Calu3 (cell line): ENCODE measurements at regions not wholly inside any gene's neighbourhood (a gene's known extent, or its start where the extent isn't known, plus 50 kb on each side); places are given as distances from the start of the nearest gene placed in this dataset.

Experiments used
- BruUV-seq: library from RNA; stranded (reverse); fragments of 400-500 nt; replicated peaks from 2 replicates; lab custom pipeline; 2021; lab: Mats Ljungman, UMichigan
- CTCF ChIA-PET: fragments of 300-600 bp; sonication (Branson Sonifier 250); formaldehyde crosslinking; loops from one replicate; lab custom pipeline; 2022; ENCODE audit warnings: antibody characterized with exemption; lab: Charles Lee
- DNase-seq: peaks from one replicate; pipeline ENCODE4 v3.0.0; 2022
- H3K27ac Mint-ChIP-seq: one replicate; pipeline ENCODE4 v1.8.0; 2022; ENCODE audit warnings: mixed read lengths; ENCODE audit not compliant: unreplicated experiment
- H3K27me3 Mint-ChIP-seq: one replicate; pipeline ENCODE4 v1.8.0; 2022; ENCODE audit warnings: mixed read lengths; ENCODE audit not compliant: unreplicated experiment
- H3K36me3 Mint-ChIP-seq: one replicate; pipeline ENCODE4 v1.8.0; 2022; ENCODE audit warnings: mild to moderate bottlenecking, moderate library complexity, mixed read lengths; ENCODE audit not compliant: insufficient read depth, unreplicated experiment
- H3K4me1 Mint-ChIP-seq: one replicate; pipeline ENCODE4 v1.8.0; 2022; ENCODE audit warnings: mild to moderate bottlenecking, low read depth, mixed read lengths; ENCODE audit not compliant: unreplicated experiment
- H3K4me3 Mint-ChIP-seq: one replicate; pipeline ENCODE4 v1.8.0; 2022; ENCODE audit warnings: mild to moderate bottlenecking, low read depth, moderate library complexity, mixed read lengths; ENCODE audit not compliant: unreplicated experiment
- H3K9me3 Mint-ChIP-seq: one replicate; pipeline ENCODE4 v1.8.0; 2022; ENCODE audit warnings: low read depth, mixed read lengths; ENCODE audit not compliant: unreplicated experiment
- CTCF ChIP-seq: fragments of 200-600 bp; IDR thresholded peaks from one replicate; pipeline ENCODE4 v1.8.0; 2022; ENCODE audit warnings: antibody characterized with exemption; ENCODE audit not compliant: unreplicated experiment
- intact Hi-C: fragments of 100-400 bp; cut with micrococcal nuclease; formaldehyde crosslinking; loops from one replicate; pipeline ENCODE4 v1.10.0; 2022; ENCODE audit not compliant: unreplicated experiment

DNA sequence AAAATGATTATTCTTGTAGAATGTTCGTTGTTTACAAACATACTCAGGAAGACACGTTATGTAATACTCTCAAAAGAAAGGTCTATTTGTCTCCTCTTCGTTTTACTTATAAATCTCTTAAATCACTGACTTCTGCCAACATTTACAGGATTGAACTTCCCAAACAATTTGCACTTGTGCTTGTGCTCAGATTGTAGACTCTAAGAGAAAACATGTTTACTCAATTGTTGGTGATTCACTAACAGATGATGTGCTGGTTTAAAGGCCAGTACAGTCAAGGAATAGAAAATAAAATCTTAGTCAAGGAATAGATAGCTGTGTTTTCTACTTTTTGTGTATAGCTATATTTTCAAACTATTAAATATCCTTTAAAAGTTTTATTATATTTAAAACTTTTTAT, 172.8 kb downstream of the GJA1 start:
- no peak for DNase-seq
- TF ChIP-seq CTCF: no peak
- CTCF ChIA-PET: no interaction called here
- no peaks in the 10 kb centered on the region for H3K27me3 Mint-ChIP-seq
- no peaks in the 10 kb centered on the region for H3K9me3 Mint-ChIP-seq
- H3K27ac Mint-ChIP-seq: no peak overlapping the region
- no peaks in the 10 kb centered on the region for H3K36me3 Mint-ChIP-seq
- no TSS peak for BruUV-seq
- intact Hi-C loops: no loop called here
- H3K4me1 Mint-ChIP-seq: no peaks in the 10 kb centered on the region
- no peak overlapping the region for H3K4me3 Mint-ChIP-seq

DNA sequence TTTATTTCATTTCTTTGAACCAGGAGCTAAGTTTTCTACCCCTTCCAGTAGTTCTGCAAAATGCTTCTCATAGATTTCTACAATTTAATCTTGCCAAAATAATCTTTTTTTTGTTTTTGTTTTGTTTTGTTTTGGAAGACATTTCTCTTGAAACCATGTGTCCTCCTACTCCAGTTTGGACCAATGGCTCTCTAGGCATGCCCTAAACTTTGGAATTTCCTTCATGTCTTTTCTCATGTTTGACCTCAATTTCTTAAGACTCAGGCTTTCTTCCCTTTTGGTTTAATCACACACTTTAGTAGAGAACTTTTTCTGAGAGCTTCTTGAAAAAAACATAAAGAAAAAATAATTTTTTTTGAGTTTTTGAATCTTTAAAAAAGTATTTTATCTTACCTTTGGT, 173.8 kb downstream of the GJA1 start:
- H3K27ac Mint-ChIP-seq: no peak overlapping the region
- BruUV-seq: no TSS peak
- no peak for DNase-seq
- no peak for TF ChIP-seq CTCF
- no peaks in the 10 kb centered on the region for H3K27me3 Mint-ChIP-seq
- H3K4me1 Mint-ChIP-seq: no peaks in the 10 kb centered on the region
- intact Hi-C loops: no loop called here
- H3K4me3 Mint-ChIP-seq: no peak overlapping the region
- no peaks in the 10 kb centered on the region for H3K36me3 Mint-ChIP-seq
- H3K9me3 Mint-ChIP-seq: no peaks in the 10 kb centered on the region
- CTCF ChIA-PET: interaction anchor here (0.6 kb wide), 2 partner anchors 14 to 1165 kb away, joined by 3 to 5 read pairs; no protein-coding TSS in a partner anchor

DNA sequence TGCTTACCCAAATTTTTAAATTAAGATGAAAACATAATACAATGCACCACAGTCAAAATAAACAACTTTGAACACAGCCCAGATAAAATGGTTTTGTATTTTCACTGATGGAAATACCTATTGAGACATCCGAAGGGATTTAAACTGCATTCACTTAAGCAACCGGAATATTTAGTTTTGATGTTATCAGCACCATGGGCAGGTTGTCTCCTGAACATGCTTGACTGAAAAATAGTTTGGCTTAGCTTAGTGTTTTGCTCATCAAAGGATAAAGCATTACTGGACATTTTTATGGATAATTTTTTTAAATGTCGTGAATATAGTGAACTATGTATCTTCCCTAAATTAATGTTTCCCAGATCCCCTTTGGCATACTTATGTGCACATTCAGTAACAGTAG, 177.5 kb downstream of the GJA1 start:
- BruUV-seq: no TSS peak
- Mint-ChIP-seq H3K4me3 (no peak overlapping the region), H3K27me3 (no peaks in the 10 kb centered on the region), H3K27ac (no peak overlapping the region), H3K9me3 (peaks cover 3% of the 10 kb centered on the region), H3K36me3 (no peaks in the 10 kb centered on the region), H3K4me1 (peaks cover 12% of the 10 kb centered on the region)
- intact Hi-C loops: loop anchor here (10.0 kb wide), 1 partner anchor 232 kb away; no protein-coding TSS in a partner anchor
- no peak for TF ChIP-seq CTCF
- no peak for DNase-seq
- CTCF ChIA-PET: interaction anchor here (0.5 kb wide), 1 partner anchor 238 kb away, joined by 3 read pairs; no protein-coding TSS in a partner anchor

DNA sequence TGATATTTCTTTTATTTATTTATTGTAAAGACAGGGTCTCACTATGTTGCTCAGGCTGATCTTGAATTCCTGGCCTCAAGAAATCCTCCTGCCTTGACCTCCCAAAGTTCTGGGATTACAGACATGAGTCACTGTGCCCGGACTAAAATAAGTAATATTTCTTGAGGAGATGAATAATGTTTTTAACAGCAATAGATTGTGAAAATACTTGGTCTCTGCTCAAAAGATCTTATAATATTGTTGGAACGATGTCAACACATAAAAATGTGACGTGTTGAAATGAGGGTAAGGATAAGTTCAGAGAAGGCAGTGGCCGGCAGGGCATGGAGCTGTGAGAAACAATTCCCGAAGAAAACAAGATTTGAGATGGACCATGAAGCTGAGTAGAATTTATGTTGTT, 178.7 kb downstream of the GJA1 start:
- no peak for TF ChIP-seq CTCF

More for the DNA sequence above, 178.7 kb downstream of the GJA1 start:
- H3K9me3 Mint-ChIP-seq: peaks cover 3% of the 10 kb centered on the region
- H3K4me1 Mint-ChIP-seq: peaks cover 12% of the 10 kb centered on the region
- intact Hi-C loops: loop anchor here (2.0 to 10.0 kb wide), 2 partner anchors 183 to 231 kb away; no protein-coding TSS in a partner anchor
- H3K27ac Mint-ChIP-seq: no peak overlapping the region
- no peaks in the 10 kb centered on the region for H3K27me3 Mint-ChIP-seq
- no peak for DNase-seq
- no peaks in the 10 kb centered on the region for H3K36me3 Mint-ChIP-seq
- CTCF ChIA-PET: no interaction called here
- H3K4me3 Mint-ChIP-seq: no peak overlapping the region
- BruUV-seq: no TSS peak
